ENCODE measurements at regions not wholly inside any gene's neighbourhood (a gene's known extent, or its start where the extent isn't known, plus 50 kb on each side); places are given as distances from the start of the nearest gene placed in this dataset.

DNA sequence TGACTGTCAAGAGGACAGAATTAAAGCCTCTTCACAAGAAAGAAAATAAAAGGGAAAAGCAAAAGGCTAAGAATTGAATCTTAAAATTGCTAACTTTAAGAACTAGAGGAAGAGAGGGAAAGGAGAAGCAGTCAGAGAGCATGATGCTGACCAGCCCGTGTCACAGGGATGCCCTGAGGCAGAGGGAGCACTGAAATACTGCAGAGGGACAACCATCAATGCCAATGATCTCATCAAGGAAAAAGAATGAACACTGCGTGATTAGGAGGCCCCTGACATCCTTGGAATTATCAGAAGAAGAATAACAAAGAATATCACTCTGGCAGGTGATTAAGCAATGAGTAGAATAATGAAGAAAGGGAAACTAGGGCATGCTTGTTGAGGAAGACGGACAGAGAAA is 252.2 kb upstream of the GRIP1 start:
- Histone ChIP-seq H3K27ac (no peak overlapping the region), H3K4me1 (no peaks in the 10 kb centered on the region), H3K4me3 (no peak overlapping the region), H3K36me3 (ENCODE audit: low read depth, missing control alignments) (no peaks in the 10 kb centered on the region), H3K27me3 (no peaks in the 10 kb centered on the region), H3K9me3 (no peaks in the 10 kb centered on the region)
- 73 to 74% methylated on average over 3 of the region's 3 CpGs for WGBS, 2 donors
- intact Hi-C loops (cut with DNase I; ENCODE audit: low total_unique reads), result no loop called here
- DNase-seq, result no peak
- no peak for TF ChIP-seq POLR2A (IDR thresholded peaks at IDR 0.05)
- TF ChIP-seq, protein P1, sequence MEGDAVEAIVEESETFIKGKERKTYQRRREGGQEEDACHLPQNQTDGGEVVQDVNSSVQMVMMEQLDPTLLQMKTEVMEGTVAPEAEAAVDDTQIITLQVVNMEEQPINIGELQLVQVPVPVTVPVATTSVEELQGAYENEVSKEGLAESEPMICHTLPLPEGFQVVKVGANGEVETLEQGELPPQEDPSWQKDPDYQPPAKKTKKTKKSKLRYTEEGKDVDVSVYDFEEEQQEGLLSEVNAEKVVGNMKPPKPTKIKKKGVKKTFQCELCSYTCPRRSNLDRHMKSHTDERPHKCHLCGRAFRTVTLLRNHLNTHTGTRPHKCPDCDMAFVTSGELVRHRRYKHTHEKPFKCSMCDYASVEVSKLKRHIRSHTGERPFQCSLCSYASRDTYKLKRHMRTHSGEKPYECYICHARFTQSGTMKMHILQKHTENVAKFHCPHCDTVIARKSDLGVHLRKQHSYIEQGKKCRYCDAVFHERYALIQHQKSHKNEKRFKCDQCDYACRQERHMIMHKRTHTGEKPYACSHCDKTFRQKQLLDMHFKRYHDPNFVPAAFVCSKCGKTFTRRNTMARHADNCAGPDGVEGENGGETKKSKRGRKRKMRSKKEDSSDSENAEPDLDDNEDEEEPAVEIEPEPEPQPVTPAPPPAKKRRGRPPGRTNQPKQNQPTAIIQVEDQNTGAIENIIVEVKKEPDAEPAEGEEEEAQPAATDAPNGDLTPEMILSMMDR (IDR thresholded peaks at IDR 0.05), result no peak

DNA sequence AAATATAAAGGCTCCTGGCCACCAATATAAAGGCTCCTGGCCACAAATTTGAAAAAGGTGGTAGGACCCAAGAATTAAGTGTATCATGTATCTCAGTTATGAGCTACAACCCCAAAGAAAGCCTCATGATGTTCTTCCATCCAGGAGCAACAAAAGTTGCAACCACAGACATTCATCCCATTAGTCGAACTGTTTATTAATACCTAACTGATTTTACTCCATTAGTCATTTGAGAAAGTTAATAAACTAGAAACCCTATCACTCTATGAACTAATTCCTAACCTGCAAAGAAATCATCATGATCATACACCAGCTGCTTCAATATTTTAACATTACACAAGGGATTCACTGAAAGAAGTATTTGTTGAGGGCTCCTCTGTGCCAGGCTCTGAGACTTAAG is 253.2 kb upstream of the GRIP1 start:
- H3K4me1 ChIP-seq, result no peaks in the 10 kb centered on the region
- TF ChIP-seq, protein P1 (IDR thresholded peaks at IDR 0.05), result no peak
- no peak for TF ChIP-seq POLR2A (IDR thresholded peaks at IDR 0.05)
- no peaks in the 10 kb centered on the region for H3K36me3 ChIP-seq (ENCODE audit: low read depth, missing control alignments)
- H3K4me3 ChIP-seq, result no peak overlapping the region
- no peaks in the 10 kb centered on the region for H3K9me3 ChIP-seq
- DNase-seq, result no peak
- intact Hi-C loops (cut with DNase I; ENCODE audit: low total_unique reads), result no loop called here
- 88 to 100% methylated on average over 1 of the region's 1 CpG for WGBS, 2 donors
- H3K27me3 ChIP-seq, result no peaks in the 10 kb centered on the region
- H3K27ac ChIP-seq, result no peak overlapping the region

DNA sequence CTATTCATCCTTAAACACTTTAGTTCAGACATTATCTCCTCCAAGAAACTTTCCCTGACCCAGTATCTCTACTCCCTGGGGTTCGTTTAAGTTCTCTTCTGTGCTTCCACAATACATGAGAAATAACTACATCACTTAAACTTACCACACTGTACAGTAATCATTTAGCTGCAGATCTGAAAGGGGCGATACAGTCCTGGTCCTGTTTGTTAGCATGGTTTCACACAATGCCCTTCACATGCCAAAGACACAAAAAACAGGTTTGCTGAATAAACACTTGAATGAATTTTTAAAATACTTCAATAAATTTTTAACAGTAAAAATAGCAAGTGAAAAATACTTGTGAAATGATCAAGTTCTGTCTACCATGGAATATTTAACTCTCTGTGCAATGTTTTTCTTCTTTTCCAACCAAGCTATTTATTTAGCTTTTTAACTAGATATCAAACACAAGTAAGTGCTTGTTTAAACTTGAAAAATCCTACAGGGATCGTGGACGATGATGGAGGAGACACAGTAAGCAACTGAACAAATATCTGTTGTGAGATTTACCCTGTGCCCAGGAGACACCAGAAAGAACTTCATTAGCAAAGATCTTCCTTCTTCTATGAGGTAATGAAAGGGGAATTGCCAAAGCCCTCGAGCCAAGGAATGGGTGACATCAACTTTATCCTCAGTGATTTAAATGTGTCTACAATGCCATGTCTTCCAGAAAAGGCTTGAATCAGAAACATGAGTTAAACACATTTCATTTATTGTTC is 255.6 kb upstream of the GRIP1 start:
- 78 to 79% methylated on average over 5 of the region's 5 CpGs for WGBS, 2 donors
- DNase-seq, result no peak
- Histone ChIP-seq H3K27me3 (no peaks in the 10 kb centered on the region), H3K4me3 (no peak overlapping the region), H3K4me1 (no peaks in the 10 kb centered on the region), H3K9me3 (no peaks in the 10 kb centered on the region), H3K36me3 (ENCODE audit: low read depth, missing control alignments) (no peaks in the 10 kb centered on the region), H3K27ac (no peak overlapping the region)
- TF ChIP-seq, protein P1 (IDR thresholded peaks at IDR 0.05), result no peak
- TF ChIP-seq POLR2A (IDR thresholded peaks at IDR 0.05), result no peak
- intact Hi-C loops (cut with DNase I; ENCODE audit: low total_unique reads), result no loop called here

DNA sequence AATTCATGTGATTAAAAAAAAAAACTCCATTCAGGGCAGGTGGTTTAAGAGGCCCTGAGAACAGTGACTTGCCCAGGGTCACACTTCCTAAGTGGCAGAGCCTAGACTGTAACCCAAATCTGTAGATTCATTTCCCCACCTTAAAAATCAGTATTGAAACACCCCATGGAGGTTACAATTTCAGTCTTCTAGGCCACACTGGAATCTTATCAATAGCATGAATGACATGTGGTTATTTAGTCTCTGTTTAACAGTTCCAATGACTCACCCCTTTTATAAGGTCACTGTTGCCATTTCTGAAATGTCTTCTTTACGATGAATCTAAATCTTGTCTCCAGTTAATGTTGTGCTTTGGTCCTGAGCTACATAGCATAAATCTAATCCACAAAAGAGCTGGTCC is 262.3 kb upstream of the GRIP1 start:
- H3K4me1 ChIP-seq, result no peaks in the 10 kb centered on the region
- H3K36me3 ChIP-seq (ENCODE audit: low read depth, missing control alignments), result no peaks in the 10 kb centered on the region
- H3K4me3 ChIP-seq, result no peak overlapping the region
- no peak for TF ChIP-seq POLR2A (IDR thresholded peaks at IDR 0.05)
- TF ChIP-seq, protein P1 (IDR thresholded peaks at IDR 0.05), result no peak
- H3K27me3 ChIP-seq, result no peaks in the 10 kb centered on the region
- DNase-seq, result no peak
- no peaks in the 10 kb centered on the region for H3K9me3 ChIP-seq
- intact Hi-C loops (cut with DNase I; ENCODE audit: low total_unique reads), result no loop called here
- 88 to 92% methylated on average over 1 of the region's 1 CpG for WGBS, 2 donors
- H3K27ac ChIP-seq, result no peak overlapping the region

Data from testis (tissue), 2 donors.